OCI-LY3 (cell line): ENCODE measurements at regions not wholly inside any gene's neighbourhood (a gene's known extent, or its start where the extent isn't known, plus 50 kb on each side); places are given as distances from the start of the nearest gene placed in this dataset.

Experiments used
- EZH2phosphoT487 ChIP-seq: fragments of 200-600 bp; shearing (Covaris generic); IDR thresholded peaks from 2 replicates; pipeline ENCODE4 v1.6.1; 2018; ENCODE audit warnings: antibody characterized with exemption, mixed run types, low read depth
- TF ChIP-seq, protein P1 (sequence below): fragments of 200-600, 300-600 bp; sonication (generic); IDR thresholded peaks from 2 replicates; pipeline ENCODE4 v1.5.1; 2014; ENCODE audit warnings: antibody characterized with exemption, low read length, low read depth

DNA sequence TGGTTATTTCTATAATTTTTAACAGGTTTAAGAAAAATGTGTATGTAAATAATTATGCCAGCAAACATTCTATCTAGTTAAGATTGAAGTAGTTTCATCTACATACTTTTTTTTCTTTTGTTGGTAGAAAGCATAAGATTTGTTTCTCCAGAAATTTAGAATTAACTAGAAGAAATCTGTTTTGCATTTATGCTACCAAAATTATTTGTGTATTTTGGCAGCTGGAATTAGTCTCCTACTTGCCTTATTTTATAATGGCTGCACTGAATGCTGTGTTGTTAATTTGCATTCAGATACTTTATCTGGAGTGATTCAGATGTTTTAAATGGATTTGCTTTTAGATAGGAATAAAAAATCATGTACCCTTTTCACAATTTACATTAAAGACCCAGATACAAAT lies 100.2 kb upstream of the NAALADL2 start:
- TF ChIP-seq, protein P1, sequence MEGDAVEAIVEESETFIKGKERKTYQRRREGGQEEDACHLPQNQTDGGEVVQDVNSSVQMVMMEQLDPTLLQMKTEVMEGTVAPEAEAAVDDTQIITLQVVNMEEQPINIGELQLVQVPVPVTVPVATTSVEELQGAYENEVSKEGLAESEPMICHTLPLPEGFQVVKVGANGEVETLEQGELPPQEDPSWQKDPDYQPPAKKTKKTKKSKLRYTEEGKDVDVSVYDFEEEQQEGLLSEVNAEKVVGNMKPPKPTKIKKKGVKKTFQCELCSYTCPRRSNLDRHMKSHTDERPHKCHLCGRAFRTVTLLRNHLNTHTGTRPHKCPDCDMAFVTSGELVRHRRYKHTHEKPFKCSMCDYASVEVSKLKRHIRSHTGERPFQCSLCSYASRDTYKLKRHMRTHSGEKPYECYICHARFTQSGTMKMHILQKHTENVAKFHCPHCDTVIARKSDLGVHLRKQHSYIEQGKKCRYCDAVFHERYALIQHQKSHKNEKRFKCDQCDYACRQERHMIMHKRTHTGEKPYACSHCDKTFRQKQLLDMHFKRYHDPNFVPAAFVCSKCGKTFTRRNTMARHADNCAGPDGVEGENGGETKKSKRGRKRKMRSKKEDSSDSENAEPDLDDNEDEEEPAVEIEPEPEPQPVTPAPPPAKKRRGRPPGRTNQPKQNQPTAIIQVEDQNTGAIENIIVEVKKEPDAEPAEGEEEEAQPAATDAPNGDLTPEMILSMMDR: no peak
- no peak for TF ChIP-seq EZH2phosphoT487
